Vagina (tissue), 2 donors: ENCODE measurements at regions not wholly inside any gene's neighbourhood (a gene's known extent, or its start where the extent isn't known, plus 50 kb on each side); places are given as distances from the start of the nearest gene placed in this dataset.

Source experiments
- DNase-seq, 2 donors: peaks; one replicate each; pipeline ENCODE4 v3.0.0-alpha.2; 2017; ENCODE audit errors: extremely low spot score in 2 of 2
- H3K27ac ChIP-seq: fragments of 200-600 bp; sonication (generic); one replicate; pipeline ENCODE4 v1.5.1; 2019
- H3K27me3 ChIP-seq: fragments of 200-600 bp; sonication (generic); one replicate; pipeline ENCODE4 v1.5.1; 2019
- H3K36me3 ChIP-seq, 2 donors: fragments of 200-600 bp; sonication (generic); one replicate each; pipeline ENCODE4 v1.5.1; 2017 to 2019
- H3K4me1 ChIP-seq: fragments of 200-600 bp; sonication (generic); one replicate; pipeline ENCODE4 v1.5.1; 2019
- H3K4me3 ChIP-seq, 2 donors: fragments of 200-600 bp; sonication (generic); 1 replicate in 1 of 2; 2 replicates in 1 of 2; pipeline ENCODE4 v1.5.1; 2016 to 2019
- H3K9me3 ChIP-seq: fragments of 200-600 bp; sonication (generic); one replicate; pipeline ENCODE4 v1.5.1; 2019
- POLR2A ChIP-seq, 2 donors: fragments of 450-650 bp; IDR thresholded peaks; one replicate each; pipeline ENCODE4 v1.6.1; 2017; ENCODE audit warnings: antibody characterized with exemption in 2 of 2, mild to moderate bottlenecking in 2 of 2, moderate library complexity in 2 of 2
- POLR2AphosphoS5 ChIP-seq, 2 donors: sonication (generic); formaldehyde crosslinking; IDR thresholded peaks; one replicate each; pipeline ENCODE4 v1.9.0; 2017; ENCODE audit warnings: antibody characterized with exemption in 2 of 2, mild to moderate bottlenecking in 2 of 2, low read depth in 1 of 2; ENCODE audit not compliant: insufficient read depth in 1 of 2
- intact Hi-C: fragments of 100-400 bp; cut with DNase I; formaldehyde crosslinking; loops from one replicate; pipeline ENCODE4 v1.15.1; 2023
- TF ChIP-seq, protein P1 (sequence below), 3 experiments: fragments of 450-650 bp in 2 of 3; fragments of 200-600 bp in 1 of 3; sonication (generic) in 1 of 3; IDR thresholded peaks; one replicate each; pipeline ENCODE4 v1.5.1; 2017 to 2019; ENCODE audit warnings: antibody characterized with exemption in 3 of 3, mild to moderate bottlenecking in 2 of 3, moderate library complexity in 2 of 3

DNA sequence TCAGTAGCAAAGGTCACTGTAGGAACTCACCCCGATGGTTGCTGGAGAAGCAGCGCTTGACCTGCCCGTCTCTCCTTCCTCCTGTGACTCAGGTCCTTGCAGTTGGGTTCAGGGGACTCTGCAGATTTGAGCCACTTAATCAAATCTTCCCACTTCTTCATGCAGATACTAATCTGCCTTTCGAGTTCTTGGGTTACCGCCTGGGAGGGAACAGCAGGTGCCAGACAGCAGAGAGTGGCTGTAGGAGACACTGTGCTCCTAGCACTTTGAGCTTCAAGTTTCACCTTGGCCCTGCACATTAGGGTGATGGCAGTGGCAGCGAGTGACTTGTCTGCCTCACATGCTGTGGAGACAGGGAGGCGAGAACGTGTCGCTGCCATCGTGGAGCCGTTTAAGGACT lies 478.3 kb downstream of the PSAT1 start:
- TF ChIP-seq POLR2AphosphoS5 (IDR thresholded peaks at IDR 0.05; ENCODE audit: insufficient read depth in 1 of 2, low read depth in 1 of 2) (no peak), POLR2A (IDR thresholded peaks at IDR 0.05) (no peak)
- TF ChIP-seq, protein P1, sequence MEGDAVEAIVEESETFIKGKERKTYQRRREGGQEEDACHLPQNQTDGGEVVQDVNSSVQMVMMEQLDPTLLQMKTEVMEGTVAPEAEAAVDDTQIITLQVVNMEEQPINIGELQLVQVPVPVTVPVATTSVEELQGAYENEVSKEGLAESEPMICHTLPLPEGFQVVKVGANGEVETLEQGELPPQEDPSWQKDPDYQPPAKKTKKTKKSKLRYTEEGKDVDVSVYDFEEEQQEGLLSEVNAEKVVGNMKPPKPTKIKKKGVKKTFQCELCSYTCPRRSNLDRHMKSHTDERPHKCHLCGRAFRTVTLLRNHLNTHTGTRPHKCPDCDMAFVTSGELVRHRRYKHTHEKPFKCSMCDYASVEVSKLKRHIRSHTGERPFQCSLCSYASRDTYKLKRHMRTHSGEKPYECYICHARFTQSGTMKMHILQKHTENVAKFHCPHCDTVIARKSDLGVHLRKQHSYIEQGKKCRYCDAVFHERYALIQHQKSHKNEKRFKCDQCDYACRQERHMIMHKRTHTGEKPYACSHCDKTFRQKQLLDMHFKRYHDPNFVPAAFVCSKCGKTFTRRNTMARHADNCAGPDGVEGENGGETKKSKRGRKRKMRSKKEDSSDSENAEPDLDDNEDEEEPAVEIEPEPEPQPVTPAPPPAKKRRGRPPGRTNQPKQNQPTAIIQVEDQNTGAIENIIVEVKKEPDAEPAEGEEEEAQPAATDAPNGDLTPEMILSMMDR (IDR thresholded peaks at IDR 0.05) = no peak
- no peaks in the 10 kb centered on the region for H3K27me3 ChIP-seq
- no peaks in the 10 kb centered on the region for H3K4me1 ChIP-seq
- intact Hi-C loops = no loop called here
- H3K27ac ChIP-seq = no peak overlapping the region
- no peaks in the 10 kb centered on the region for H3K36me3 ChIP-seq
- H3K4me3 ChIP-seq = no peak overlapping the region
- no peak for DNase-seq
- no peaks in the 10 kb centered on the region for H3K9me3 ChIP-seq

DNA sequence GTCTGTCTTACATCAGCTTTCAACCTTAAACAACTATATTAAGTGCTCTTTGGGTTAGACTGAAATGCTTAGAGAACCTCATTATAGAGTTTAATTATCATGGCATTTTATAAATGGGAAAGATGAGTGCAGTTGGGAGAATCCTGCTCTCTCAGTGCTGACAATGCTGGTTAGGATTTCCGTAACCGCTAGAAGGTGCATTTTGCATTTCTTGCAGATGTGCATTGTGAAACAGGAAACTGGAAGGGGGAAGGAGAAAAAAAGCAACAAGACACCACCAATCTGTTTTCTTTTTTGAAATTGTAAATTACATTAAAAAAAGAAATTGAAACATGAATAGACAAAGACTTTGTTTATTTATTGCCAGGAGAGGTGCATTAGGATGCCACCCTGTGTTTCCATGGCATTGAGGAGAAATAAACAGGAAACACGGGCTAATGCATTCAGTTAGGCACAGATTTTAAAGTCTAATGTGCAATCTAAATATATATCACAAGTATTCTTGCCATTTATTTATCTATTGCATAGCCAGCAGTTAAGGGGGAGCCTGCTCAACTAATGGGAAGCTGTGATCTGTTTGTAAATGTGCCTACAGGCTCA lies 478.9 kb downstream of the PSAT1 start:
- TF ChIP-seq POLR2A (IDR thresholded peaks at IDR 0.05) (no peak), POLR2AphosphoS5 (IDR thresholded peaks at IDR 0.05; ENCODE audit: insufficient read depth in 1 of 2, low read depth in 1 of 2) (no peak)
- TF ChIP-seq, protein P1 (IDR thresholded peaks at IDR 0.05) = no peak
- Histone ChIP-seq H3K36me3 (no peaks in the 10 kb centered on the region), H3K27ac (no peak overlapping the region), H3K4me3 (no peak overlapping the region), H3K4me1 (no peaks in the 10 kb centered on the region), H3K27me3 (no peaks in the 10 kb centered on the region), H3K9me3 (no peaks in the 10 kb centered on the region)
- intact Hi-C loops = no loop called here
- DNase-seq = no peak

DNA sequence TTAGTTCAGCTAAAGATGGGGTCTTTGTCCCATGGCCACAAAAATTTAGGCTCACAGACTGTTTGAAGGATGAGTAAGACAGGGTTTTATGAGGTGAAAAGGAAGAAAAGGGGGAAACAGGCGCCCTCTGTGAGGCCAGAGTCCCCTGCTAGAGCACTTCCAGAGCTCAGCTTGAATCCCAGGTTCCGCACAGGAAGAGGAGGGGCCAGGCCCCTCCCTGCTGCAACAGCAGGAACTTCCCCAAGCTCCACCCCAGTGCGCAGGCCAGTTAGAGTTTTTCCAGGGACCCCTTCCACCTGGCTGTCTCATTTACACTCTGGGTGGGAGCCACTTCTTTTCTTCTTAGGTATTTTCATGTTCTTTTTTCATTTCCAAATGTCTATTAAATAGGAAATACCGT lies 480.8 kb downstream of the PSAT1 start:
- Histone ChIP-seq H3K27me3 (no peaks in the 10 kb centered on the region), H3K4me1 (no peaks in the 10 kb centered on the region), H3K4me3 (no peak overlapping the region), H3K36me3 (no peaks in the 10 kb centered on the region), H3K27ac (no peak overlapping the region), H3K9me3 (no peaks in the 10 kb centered on the region)
- TF ChIP-seq POLR2A (IDR thresholded peaks at IDR 0.05) (no peak), POLR2AphosphoS5 (IDR thresholded peaks at IDR 0.05; ENCODE audit: insufficient read depth in 1 of 2, low read depth in 1 of 2) (no peak)
- TF ChIP-seq, protein P1 (IDR thresholded peaks at IDR 0.05) = no peak
- intact Hi-C loops = no loop called here
- no peak for DNase-seq

DNA sequence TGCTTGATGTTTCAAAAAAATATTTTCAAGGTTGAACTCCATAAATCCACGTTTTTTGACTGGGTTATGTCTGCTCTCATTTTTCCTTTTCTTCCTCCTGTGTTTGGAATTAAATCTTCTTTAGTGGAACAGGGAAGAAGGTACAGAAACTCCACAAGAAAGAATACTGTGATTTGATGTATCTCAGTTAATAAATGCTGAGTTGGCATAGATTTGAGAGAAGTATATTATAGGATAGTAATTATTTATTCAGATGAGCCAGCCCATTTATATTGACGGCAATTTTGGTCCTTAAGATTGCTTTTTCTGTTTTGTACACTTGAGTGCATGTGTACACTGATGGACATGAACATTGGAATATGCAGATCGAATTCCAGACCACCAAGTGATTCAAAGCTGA lies 481.4 kb downstream of the PSAT1 start:
- TF ChIP-seq, protein P1 (IDR thresholded peaks at IDR 0.05) = no peak
- no peak for TF ChIP-seq POLR2AphosphoS5 (IDR thresholded peaks at IDR 0.05; ENCODE audit: insufficient read depth in 1 of 2, low read depth in 1 of 2)
- TF ChIP-seq POLR2A (IDR thresholded peaks at IDR 0.05) = no peak
- H3K27me3 ChIP-seq = no peaks in the 10 kb centered on the region
- no peaks in the 10 kb centered on the region for H3K36me3 ChIP-seq
- H3K27ac ChIP-seq = no peak overlapping the region
- H3K9me3 ChIP-seq = no peaks in the 10 kb centered on the region
- no peak overlapping the region for H3K4me3 ChIP-seq
- DNase-seq = no peak
- intact Hi-C loops = no loop called here
- H3K4me1 ChIP-seq = no peaks in the 10 kb centered on the region

DNA sequence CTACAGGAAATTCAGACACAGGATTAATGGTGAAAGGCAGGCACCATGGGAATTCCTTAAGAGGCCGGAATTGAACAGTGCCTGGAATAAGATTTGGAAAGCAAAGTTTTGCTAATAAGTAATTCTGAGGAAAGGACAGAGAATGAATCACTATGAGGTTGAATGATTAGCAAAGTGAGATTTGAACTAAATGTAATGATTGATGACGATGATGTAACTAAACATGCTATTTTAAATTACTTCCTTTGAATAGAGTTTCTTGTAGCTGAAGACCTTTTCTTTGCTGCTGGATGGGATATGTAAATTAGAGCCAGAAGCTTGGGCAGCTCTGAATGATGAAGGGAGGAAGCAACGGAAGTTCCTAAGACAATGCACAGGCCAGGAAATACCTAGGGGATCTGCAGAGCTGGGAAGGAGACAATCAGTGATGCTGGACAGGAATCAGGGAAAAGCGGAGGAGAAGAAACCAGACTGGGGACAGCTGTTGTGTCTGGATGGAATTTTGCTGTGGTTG lies 482.0 kb downstream of the PSAT1 start:
- Histone ChIP-seq H3K9me3 (no peaks in the 10 kb centered on the region), H3K4me3 (no peak overlapping the region), H3K4me1 (no peaks in the 10 kb centered on the region), H3K27ac (no peak overlapping the region), H3K27me3 (no peaks in the 10 kb centered on the region), H3K36me3 (no peaks in the 10 kb centered on the region)
- intact Hi-C loops = no loop called here
- TF ChIP-seq POLR2A (IDR thresholded peaks at IDR 0.05) = no peak
- TF ChIP-seq POLR2AphosphoS5 (IDR thresholded peaks at IDR 0.05; ENCODE audit: insufficient read depth in 1 of 2, low read depth in 1 of 2) = no peak
- TF ChIP-seq, protein P1 (IDR thresholded peaks at IDR 0.05) = no peak
- DNase-seq = no peak
